SK-N-SH (cell line): ENCODE measurements at regions not wholly inside any gene's neighbourhood (a gene's known extent, or its start where the extent isn't known, plus 50 kb on each side); places are given as distances from the start of the nearest gene placed in this dataset.

Experiments
- CTCF ChIP-seq: fragments of 200-600 bp; sonication (generic); IDR thresholded peaks from 2 replicates; pipeline ENCODE4 v1.6.1; 2017; ENCODE audit warnings: antibody characterized with exemption, mild to moderate bottlenecking, moderate library complexity
- MXI1 ChIP-seq: IDR thresholded peaks from 2 replicates; pipeline ENCODE4 v1.6.1; 2012; ENCODE audit warnings: mild to moderate bottlenecking, low read depth, low read length, improper control_type of control experiment
- RCOR1 ChIP-seq: fragments of 150-350 bp; IDR thresholded peaks from 2 replicates; pipeline ENCODE4 v1.6.1; 2017; ENCODE audit warnings: antibody characterized with exemption, low read length

- TF ChIP-seq MXI1 (no peak), RCOR1 (no peak), CTCF (no peak)
Observed at GRCh38 chr14:106622200-106622745, 1095.9 kb downstream of the TMEM121 start.
